Kidney (tissue), 13 donors: ENCODE measurements at regions not wholly inside any gene's neighbourhood (a gene's known extent, or its start where the extent isn't known, plus 50 kb on each side); places are given as distances from the start of the nearest gene placed in this dataset.

Experiments used
- DNase-seq, 5 donors: peaks; one replicate each; pipeline ENCODE4 v3.0.0-alpha.2; 2013 to 2020
- FAIRE-seq: peaks from 2 replicates; lab custom pipeline; 2012; peaks lifted over from hg19 to GRCh38; lab: Jason Lieb, UNC
- H3K27ac ChIP-seq, 2 donors: one replicate each; pipeline ENCODE4 v1.7.0; 2013; ENCODE audit warnings: low read depth in 2 of 2, low read length in 2 of 2, inconsistent platforms in 1 of 2
- H3K27me3 ChIP-seq: one replicate; pipeline ENCODE4 v1.7.1; 2013; ENCODE audit warnings: low read length, inconsistent platforms; ENCODE audit not compliant: control insufficient read depth, insufficient read depth
- H3K36me3 ChIP-seq, 3 donors: one replicate each; pipeline versions ENCODE4 v1.7.0 to v1.7.1; 2013; ENCODE audit warnings: low read length in 3 of 3, control low read depth in 1 of 3, inconsistent platforms in 1 of 3; ENCODE audit not compliant: insufficient read depth in 3 of 3, control insufficient read depth in 2 of 3
- H3K4me1 ChIP-seq, 3 donors: one replicate each; pipeline versions ENCODE4 v1.7.0 to v1.7.1; 2013; ENCODE audit warnings: low read length in 3 of 3, inconsistent platforms in 1 of 3, low read depth in 1 of 3; ENCODE audit not compliant: control insufficient read depth in 2 of 3, insufficient read depth in 2 of 3
- H3K4me3 ChIP-seq, 3 donors: one replicate each; pipeline versions ENCODE4 v1.7.0 to v1.8.1; 2013; ENCODE audit warnings: low read length in 3 of 3, control low read depth in 1 of 3, inconsistent platforms in 1 of 3
- H3K9ac ChIP-seq, 3 donors: one replicate each; pipeline versions ENCODE4 v1.7.0 to v1.7.1; 2013; ENCODE audit warnings: low read length in 3 of 3, control low read depth in 1 of 3, inconsistent platforms in 1 of 3
- H3K9me3 ChIP-seq, 3 donors: one replicate each; pipeline versions ENCODE4 v1.7.0 to v1.7.1; 2013; ENCODE audit warnings: low read length in 3 of 3, control low read depth in 1 of 3, inconsistent platforms in 1 of 3; ENCODE audit not compliant: control insufficient read depth in 2 of 3, insufficient read depth in 1 of 3
- intact Hi-C: fragments of 100-400 bp; cut with DNase I; formaldehyde crosslinking; loops from one replicate; pipeline ENCODE4 v1.11.1; 2022
- TF ChIP-seq, protein P1 (sequence below): IDR thresholded peaks from 3 replicates; pipeline ENCODE4 v1.5.1; 2012; ENCODE audit warnings: mild to moderate bottlenecking, moderate library complexity, borderline replicate concordance; ENCODE audit not compliant: insufficient read depth; ENCODE audit errors: extremely low read depth
- donor health status: control.
- donor health status: control.
- donor health status: control.
- donor health status: control.
- donor health status: control.
- donor health status: DM: yes; HTN: yes; CAD: no.
- donor health status: Normal renal cell carcinoma (clear cell type).

DNA sequence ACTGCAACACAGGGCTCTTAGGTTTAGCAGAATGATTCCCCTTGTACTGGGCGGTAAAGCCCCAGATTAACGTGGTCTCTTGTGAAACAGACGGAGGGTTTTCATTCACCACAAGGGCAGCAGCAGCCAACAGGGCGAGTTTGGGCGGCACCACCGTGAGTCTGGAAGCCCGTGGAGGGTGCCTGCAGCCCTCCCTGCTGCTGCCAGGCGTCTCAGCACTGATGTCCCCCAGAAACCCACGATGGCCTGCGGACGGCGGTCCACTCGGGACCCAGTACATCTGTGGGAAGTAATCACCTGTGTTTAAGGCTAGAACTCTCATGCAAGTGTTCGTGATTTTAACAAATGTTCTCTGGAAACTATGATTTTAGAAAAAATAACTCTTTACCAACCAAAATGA is 67.8 kb downstream of the IRX2 start:
- no peaks in the 10 kb centered on the region for H3K4me1 ChIP-seq
- H3K27ac ChIP-seq, result no peak overlapping the region
- no peak overlapping the region for H3K9ac ChIP-seq
- TF ChIP-seq, protein P1, sequence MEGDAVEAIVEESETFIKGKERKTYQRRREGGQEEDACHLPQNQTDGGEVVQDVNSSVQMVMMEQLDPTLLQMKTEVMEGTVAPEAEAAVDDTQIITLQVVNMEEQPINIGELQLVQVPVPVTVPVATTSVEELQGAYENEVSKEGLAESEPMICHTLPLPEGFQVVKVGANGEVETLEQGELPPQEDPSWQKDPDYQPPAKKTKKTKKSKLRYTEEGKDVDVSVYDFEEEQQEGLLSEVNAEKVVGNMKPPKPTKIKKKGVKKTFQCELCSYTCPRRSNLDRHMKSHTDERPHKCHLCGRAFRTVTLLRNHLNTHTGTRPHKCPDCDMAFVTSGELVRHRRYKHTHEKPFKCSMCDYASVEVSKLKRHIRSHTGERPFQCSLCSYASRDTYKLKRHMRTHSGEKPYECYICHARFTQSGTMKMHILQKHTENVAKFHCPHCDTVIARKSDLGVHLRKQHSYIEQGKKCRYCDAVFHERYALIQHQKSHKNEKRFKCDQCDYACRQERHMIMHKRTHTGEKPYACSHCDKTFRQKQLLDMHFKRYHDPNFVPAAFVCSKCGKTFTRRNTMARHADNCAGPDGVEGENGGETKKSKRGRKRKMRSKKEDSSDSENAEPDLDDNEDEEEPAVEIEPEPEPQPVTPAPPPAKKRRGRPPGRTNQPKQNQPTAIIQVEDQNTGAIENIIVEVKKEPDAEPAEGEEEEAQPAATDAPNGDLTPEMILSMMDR, result no peak
- no peaks in the 10 kb centered on the region for H3K27me3 ChIP-seq
- H3K4me3 ChIP-seq, result no peak overlapping the region
- no peaks in the 10 kb centered on the region for H3K9me3 ChIP-seq
- no peaks in the 10 kb centered on the region for H3K36me3 ChIP-seq
- intact Hi-C loops, result no loop called here
- FAIRE-seq (no peak), DNase-seq (no peak)

- Histone ChIP-seq H3K4me3 (no peak overlapping the region), H3K4me1 (no peaks in the 10 kb centered on the region), H3K9me3 (no peaks in the 10 kb centered on the region), H3K27me3 (no peaks in the 10 kb centered on the region), H3K9ac (no peak overlapping the region), H3K27ac (no peak overlapping the region), H3K36me3 (no peaks in the 10 kb centered on the region)
- FAIRE-seq (no peak), DNase-seq (no peak)
- TF ChIP-seq, protein P1, result no peak
- intact Hi-C loops, result no loop called here
Measured at GRCh38 chr5:2681476-2681875, 70.0 kb downstream of the IRX2 start.

GRCh38 chr5:2680979-2681378 is 70.5 kb downstream of the IRX2 start:
- TF ChIP-seq, protein P1, result no peak
- H3K9ac ChIP-seq, result no peak overlapping the region
- no peak overlapping the region for H3K4me3 ChIP-seq
- intact Hi-C loops, result no loop called here
- H3K27ac ChIP-seq, result no peak overlapping the region
- DNase-seq (no peak), FAIRE-seq (no peak)
- H3K4me1 ChIP-seq, result no peaks in the 10 kb centered on the region
- no peaks in the 10 kb centered on the region for H3K36me3 ChIP-seq
- H3K27me3 ChIP-seq, result no peaks in the 10 kb centered on the region
- no peaks in the 10 kb centered on the region for H3K9me3 ChIP-seq

DNA sequence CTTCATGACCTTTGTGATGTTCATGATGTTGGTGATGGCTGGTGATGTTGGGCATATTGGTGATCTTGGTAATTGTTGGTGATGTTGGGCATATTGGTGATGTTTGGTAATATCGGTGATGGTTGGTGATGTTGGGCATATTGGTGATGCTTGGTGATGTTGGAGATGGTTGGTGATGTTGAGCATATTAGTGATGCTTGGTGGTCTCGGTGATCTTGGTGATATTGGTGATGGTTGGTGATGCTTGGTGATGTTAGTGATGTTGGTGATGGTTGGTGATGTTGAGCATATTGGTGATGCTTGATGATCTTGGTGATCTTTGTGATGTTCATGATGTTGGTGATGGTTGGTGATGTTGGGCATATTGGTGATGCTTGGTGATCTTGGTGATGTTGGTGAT is 73.8 kb downstream of the IRX2 start:
- intact Hi-C loops, result no loop called here
- H3K4me3 ChIP-seq, result no peak overlapping the region
- H3K27ac ChIP-seq, result no peak overlapping the region
- no peaks in the 10 kb centered on the region for H3K9me3 ChIP-seq
- DNase-seq, result no peak
- H3K27me3 ChIP-seq, result no peaks in the 10 kb centered on the region
- TF ChIP-seq, protein P1, result no peak
- no peaks in the 10 kb centered on the region for H3K36me3 ChIP-seq
- no peak overlapping the region for H3K9ac ChIP-seq
- H3K4me1 ChIP-seq, result no peaks in the 10 kb centered on the region
- no peak for FAIRE-seq
